ENCODE measurements at regions not wholly inside any gene's neighbourhood (a gene's known extent, or its start where the extent isn't known, plus 50 kb on each side); places are given as distances from the start of the nearest gene placed in this dataset.
"Not testable (repeated sequence)": the region's sequence is repeated elsewhere in the genome, so short reads cannot be mapped to it uniquely, and the experiment has no call there.

GRCh38 chr11:39120890-39121289, 2338.6 kb downstream of the LRRC4C start:
- no peak for DNase-seq

DNA sequence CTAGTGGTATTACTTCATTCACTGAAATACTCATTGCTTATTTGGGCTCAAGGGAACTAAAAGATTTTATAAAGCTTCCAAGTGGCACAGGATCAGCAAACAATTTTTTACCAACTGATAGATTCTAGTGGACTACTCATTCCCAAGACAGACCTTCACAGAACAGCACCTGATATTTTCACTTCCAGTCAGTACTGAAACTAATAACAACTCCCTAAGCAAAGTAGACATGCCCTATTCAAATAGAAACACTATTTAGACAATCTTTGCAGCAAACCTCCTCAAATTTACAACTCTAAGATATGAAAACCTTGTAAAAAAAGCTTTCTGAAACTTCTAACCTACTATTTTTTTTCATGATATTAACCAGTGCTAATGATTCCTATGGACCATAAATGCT, 2345.8 kb downstream of the LRRC4C start:
- no peak for DNase-seq

- DNase-seq: no peak
Observed at GRCh38 chr11:39102236-39102635, 2357.2 kb downstream of the LRRC4C start.

- DNase-seq: no peak
Observed at GRCh38 chr11:39078465-39078864, 2381.0 kb downstream of the LRRC4C start.

DNA sequence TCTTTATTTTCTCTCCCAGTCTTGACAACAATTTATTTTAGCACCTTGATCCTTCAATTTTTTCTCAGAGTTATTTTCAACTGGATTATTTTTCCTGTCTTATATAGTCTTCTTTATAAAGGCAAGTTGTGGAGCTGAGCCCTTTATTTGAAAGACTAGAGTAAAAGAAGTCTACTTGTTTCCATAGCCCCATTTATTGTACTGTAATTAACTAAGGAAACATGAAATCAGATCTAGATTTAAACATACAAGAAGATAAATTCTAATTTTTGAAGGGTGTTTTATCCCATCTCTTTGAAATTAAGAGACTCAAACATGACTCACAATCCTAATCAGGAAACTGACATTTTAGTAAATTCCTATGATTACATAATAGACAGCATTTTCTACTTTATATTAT, 2421.8 kb downstream of the LRRC4C start:
- no peak for DNase-seq

DNA sequence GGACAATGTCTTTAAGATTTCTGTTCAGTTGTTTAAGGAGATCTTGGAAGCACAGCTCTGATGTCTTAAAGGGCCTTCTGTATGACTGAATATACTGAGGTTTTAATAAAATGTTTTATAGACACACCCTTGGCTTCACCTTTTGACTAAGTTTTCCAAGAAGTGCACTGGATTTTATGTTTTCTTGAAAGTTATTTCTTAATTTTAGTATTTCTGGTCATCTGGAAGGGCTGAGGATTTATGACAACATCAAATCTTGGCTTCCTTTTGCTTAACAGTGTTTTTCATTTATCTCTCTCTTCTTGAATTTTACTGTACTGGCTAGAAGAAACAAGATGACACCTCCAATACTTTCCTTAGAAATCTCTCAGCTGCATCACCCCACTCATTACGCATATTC, 2423.4 kb downstream of the LRRC4C start:
- no peak for DNase-seq

GRCh38 chr11:39021539-39021938, 2423.5 kb upstream of the RAG2 start:
- no peak for DNase-seq

DNA sequence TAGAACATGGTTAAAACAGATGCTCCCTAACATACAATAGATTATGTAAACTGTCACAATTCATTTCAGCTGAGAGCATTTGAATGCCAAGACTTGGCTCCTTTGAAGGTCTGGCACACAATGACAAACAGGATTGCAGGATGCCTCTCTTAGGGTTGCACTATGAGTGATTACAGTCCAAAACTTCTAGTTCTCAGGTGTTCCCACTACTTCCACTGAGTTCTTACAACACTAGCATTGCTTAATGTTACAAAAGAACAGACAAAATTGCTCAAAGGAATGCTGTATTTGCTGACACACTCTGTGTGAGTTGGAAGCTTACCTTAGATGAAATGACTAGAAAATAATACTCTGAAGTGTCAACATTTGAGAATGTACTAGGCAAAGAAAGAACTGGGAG, 2413.8 kb upstream of the RAG2 start:
- no peak for DNase-seq

DNA sequence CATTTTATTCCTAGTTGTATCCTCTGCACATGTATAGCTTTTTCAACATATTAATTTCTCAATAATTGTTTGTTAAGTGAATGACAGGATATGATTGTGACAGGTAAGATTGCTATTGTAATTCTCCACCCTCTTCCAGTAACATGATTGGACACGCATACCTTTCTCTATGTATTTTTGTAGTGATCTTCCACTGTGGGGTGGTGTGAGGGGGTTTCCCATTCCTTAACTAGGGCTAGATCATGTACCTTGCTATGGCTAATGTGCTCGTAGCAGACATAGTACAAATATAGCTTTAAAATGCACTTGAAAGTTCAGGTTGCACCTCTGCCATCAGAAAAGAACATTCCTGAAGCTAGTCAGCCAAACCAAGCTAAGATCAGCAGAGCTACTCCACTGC, 2392.8 kb upstream of the RAG2 start:
- no peak for DNase-seq

DNA sequence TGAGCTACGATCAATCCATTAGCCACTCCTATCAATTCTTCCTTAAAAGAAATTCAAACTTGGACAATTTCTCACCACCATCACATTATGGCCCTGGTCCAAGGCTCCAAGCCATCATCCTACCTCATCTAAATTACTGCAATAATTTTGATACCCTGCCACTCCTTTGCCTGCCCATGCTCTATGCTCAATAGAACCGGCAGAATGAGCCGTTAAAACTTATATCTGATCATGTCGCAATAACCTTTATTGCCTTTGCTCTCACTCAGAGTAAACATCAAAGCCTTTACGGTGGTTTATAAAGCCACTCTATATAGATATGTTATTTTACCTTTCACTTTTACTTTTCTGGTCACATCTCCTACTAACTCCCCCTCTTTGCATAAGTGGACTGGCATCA, 2392.1 kb upstream of the RAG2 start:
- no peak for DNase-seq

DNA sequence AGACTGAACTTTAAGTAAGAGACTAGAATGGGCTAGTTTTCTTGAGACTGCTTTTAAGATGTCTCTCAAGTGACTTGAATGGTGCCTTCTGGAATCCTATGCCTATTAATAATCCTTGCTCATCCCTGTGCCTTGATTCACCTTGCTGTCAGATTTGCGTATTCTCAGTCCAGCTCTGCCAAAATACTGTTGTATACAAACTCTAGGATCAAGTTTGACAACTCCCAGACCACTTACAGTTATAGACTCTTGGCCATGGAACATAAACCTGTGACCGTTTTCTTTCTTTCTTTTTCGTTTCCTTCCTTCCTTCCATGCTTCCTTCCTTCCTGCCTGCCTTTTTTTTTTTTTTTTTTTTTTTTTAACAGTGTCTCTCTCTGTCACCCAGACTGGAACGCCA, 2390.9 kb upstream of the RAG2 start:
- DNase-seq: no peak

DNA sequence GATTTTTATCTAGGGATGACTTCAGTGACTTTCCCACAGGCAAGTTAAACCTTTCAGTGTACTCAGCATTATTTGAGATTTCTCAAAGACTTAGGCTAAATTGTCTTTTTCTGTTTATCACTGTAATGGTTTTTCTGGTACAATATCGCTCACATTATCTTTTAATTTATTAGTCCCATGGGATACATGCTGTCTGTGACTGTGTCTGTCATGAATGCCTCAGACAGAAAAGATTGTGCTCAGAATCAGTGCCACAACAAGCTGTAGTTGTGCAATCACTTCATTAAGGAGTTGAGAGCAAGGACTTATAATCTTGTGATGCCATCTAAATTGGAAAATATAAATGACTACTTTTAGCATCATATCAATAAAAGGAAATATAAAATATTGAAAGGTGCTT, 2374.2 kb upstream of the RAG2 start:
- DNase-seq: no peak

DNA sequence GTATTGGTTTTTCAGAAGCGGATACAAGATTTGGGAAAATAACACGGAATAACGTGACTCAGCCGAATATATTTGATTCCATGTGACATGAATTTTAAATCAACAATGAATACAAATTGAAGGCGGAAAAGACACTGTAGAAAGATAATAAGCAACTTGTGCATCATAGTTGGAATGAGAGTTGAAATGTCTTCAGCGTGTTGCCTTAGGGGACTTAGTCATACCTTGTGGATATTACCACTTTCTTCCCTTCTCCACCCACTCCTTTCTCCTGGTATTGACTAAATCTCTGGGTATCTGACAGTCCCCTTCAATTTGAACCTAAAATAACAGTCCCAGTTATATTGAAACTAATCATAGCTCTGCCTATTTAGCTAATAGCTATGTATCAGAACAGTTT, 2373.1 kb upstream of the RAG2 start:
- DNase-seq: no peak

DNA sequence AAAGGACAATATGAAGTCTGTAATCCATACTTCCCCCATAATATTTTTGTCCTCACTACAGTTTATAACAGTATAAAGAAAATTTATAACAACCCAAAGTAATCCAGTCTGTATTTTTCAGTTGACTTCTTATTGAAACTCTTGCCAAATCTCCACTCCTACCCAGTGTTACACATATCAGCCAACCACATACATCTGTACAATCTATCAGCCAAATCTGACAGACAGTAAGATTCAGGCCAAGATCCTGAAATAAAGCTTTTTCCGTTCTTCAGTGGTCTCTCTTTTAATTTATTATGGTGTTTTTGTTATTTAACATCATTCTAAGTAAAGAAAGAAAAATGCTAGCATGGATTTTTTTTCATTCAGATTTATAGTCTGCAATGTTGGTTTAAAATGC, 2370.9 kb upstream of the RAG2 start:
- no peak for DNase-seq

- DNase-seq: no peak
Observed at GRCh38 chr11:38952698-38953097, 2354.7 kb upstream of the RAG2 start.

GRCh38 chr11:38950867-38951266, 2352.8 kb upstream of the RAG2 start:
- no peak for DNase-seq

GRCh38 chr11:38948392-38948791, 2350.4 kb upstream of the RAG2 start:
- no peak for DNase-seq

- no peak for DNase-seq
Observed at GRCh38 chr11:38937709-38938108, 2339.7 kb upstream of the RAG2 start.

- DNase-seq: no peak
Observed at GRCh38 chr11:38935941-38936340, 2337.9 kb upstream of the RAG2 start.

GRCh38 chr11:38927993-38928392, 2330.0 kb upstream of the RAG2 start:
- no peak for DNase-seq

DNA sequence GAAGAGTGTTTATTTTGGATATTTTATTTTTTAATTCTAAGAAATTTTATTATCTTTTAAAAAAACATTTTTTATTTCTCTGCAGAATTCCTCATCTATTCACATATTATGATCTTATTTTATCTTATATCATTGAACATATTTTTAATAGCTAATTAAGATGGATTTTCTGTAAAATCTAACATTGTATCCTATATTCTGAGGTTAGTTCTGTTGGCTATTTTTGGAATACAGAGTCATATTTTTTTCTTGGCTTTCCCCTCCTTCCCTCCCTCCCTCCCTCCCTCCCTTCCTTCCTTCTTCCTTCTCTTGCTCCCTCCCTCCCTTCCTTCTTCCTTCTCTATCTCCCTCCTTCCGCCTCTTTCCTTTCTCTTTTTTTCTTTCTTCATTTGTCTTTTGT, 2326.6 kb upstream of the RAG2 start:
- no peak for DNase-seq

GRCh38 chr11:38900211-38900610, 2302.2 kb upstream of the RAG2 start:
- DNase-seq: no peak

DNA sequence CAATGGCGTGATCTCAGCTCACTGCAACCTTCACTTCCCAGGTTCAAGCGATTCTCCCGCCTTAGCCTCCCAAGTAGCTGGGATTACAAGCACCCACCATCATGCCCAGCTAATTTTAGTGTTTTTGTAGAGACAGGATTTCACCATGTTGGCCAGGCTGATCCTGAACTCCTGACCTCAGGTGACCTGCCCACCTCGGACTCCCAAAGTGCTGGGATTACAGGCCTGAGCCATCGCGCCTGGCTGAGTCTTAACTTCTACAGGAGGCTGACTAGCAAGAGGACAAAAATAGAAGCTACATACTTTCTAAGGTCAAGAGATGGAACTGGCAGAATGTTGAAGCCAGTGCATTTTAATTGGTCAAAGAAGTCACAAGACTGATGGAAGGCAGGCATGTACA, 2296.2 kb upstream of the RAG2 start:
- DNase-seq: not testable (repeated sequence)

DNA sequence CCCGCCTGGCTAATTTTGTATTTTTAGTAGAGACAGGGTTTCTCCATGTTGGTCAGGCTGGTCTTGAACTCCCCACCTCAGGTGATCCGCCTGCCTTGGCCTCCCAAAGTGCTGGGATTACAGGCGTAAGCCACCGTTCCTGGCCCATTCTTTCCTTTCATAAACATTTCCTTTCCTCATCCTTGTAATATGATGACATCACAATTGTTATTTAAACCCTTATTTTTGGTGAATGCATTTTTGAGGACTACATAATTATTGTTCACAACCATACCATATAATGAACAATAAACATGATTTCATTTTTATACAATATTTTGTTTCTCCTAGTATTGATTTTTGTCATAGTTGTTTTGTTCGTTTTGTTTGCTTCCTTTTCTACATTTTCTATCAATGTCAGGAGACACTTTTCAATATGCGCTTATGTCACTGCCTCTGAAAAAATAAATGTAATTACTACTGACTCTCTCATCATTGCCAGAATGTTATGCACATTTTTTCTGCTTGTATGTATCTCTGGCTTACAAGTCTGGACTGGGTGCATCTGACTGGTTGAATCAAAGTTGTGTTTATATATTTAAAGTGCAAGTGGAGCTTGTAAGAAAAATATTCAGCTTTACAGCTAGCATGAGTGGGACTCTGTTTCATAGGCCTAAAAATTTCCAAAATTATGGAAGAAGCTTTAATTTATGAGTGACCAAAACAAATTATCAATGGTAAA, 2286.3 kb upstream of the RAG2 start:
- DNase-seq: no peak

GRCh38 chr11:38867338-38867737, 2269.3 kb upstream of the RAG2 start:
- DNase-seq: no peak

GRCh38 chr11:38865922-38866321, 2267.9 kb upstream of the RAG2 start:
- DNase-seq: no peak
